GM18508 (cell line): ENCODE measurements at regions not wholly inside any gene's neighbourhood (a gene's known extent, or its start where the extent isn't known, plus 50 kb on each side); places are given as distances from the start of the nearest gene placed in this dataset.
"Not testable (repeated sequence)": the region's sequence is repeated elsewhere in the genome, so short reads cannot be mapped to it uniquely, and the experiment has no call there.

Source experiments
- ATAC-seq: cut with Tn5 transposase; IDR thresholded peaks from one replicate; pipeline ENCODE4 v1.9.1; 2021; ENCODE audit warnings: moderate number of reproducible peaks; ENCODE audit not compliant: insufficient read depth, unreplicated experiment

DNA sequence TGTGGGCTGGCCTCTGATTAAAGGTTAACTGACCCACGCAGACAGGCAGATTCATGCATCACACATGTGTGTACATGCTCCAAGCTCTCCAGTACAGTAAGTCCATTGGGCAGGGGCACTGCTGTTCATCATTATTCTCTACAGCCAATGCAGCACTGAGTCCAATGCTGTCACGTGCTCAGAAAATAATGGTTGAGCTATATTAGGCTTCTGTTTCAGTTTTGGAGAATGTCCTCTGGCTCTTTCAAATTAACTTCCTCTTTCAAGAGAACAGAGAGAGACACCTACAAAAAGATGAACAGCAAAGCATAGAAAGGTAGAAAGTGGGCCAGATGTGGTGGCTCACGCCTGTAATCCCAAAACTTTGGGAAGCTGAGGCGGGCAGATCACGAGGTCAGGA is 202.6 kb downstream of the MEX3B start:
- no peak for ATAC-seq

DNA sequence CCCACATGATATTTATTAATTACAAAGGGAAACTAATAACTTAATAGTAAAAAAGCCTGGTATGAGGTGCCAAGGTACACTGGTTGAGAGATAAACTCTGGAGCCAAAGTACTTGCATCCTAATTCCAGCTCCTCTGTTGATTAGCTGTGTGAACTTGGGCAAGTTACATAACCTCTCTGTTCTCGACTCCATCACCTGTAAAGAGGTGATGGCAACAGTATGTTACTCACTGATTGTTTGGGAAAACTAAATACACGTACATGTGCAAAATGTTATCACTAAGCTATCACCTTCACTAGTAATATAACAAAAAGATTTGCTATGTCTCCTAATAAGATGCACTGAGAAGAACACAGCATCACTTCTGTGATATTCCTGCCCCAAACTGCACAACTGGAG is 206.4 kb downstream of the MEX3B start:
- no peak for ATAC-seq

DNA sequence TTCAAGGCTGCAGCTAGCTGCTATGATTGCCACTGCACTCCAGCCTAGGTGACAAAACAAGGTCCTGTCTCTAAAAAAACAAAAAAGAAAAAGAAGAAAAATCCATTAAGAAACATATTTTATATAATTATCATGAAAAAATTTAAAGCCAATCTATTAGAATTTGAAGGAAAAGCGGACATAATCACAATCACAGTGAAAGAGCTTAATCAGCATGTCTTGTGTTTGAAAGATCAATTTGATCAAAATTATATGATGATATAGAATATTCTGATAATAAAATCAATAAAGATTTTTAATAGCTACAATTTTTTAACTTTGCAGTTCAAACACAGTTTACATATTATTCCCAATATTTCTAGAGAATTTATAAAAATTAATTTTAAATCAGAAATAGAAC is 210.1 kb downstream of the MEX3B start:
- ATAC-seq: no peak

DNA sequence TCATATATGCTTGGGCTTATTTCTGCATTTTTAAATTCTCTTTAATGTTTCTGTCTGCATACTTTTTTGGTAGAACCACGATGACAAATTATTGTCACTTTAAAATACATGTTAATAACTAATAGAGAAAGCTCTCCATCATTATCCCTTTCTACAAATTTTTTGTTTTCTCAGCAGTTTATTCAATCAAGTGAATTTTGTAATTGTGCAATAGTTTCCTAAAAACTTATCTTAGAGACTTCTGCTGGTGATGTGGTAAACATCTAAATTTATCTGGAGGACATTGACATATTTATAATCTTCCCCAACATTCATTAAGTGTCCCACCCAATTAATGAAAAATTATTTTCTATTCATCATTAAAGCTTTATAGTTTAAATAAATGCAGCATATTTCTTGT is 215.3 kb downstream of the MEX3B start:
- no peak for ATAC-seq

DNA sequence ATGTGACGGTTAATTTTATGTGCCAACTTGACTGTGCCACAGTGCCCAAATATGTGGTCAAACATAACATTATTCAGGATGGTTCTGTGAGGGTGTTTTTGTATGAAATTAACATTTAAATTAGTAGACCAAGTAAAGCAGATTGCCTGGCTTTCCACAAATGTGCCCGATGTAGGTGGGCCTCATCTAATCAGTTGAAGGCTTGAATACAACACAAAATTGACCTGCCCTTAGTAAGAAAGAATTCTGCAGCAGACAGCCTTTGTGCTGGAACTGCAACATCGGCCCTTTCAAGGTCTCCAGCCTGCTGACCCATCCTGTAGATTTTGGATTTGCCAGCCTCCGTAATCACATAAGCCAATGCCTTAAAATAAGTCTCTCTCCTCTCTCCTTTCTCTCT is 215.9 kb downstream of the MEX3B start:
- ATAC-seq: no peak

DNA sequence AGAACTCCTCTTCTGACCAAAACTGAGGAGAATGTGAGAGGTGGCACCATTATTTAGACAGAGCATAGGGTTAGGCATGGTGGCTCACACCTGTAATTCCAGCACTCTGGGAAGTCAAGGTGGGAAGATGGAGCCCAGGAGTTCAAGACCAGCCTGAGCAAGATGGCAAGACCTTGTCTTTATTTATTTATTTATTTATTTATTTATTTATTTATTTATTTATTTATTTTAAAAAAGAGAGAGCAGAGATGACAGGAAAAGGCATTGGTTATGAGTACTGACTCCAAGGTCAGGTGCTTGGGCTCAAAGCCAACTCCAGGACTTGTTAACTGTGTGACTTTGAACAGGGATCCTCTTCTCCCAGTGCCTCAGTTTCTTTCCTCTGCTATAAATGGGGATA is 217.7 kb downstream of the MEX3B start:
- ATAC-seq: no peak

DNA sequence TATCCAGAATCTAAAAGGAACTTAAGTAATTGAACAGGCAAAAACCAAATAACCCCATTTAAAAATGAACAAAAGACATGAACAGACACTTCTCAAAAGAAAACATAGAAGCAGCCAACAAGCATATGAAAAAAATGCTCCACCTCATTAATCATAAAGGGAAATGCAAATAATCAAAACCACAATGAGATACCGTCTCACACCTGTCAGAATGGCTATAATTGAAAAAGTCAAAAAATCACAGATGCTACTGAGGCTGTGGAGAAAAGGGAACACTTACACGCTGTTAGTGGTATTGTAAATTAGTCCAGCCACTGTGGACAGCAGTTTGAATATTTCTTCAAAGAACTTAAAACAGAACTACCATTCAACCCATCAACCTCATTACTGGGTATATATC is 220.7 kb downstream of the MEX3B start:
- ATAC-seq: no peak

DNA sequence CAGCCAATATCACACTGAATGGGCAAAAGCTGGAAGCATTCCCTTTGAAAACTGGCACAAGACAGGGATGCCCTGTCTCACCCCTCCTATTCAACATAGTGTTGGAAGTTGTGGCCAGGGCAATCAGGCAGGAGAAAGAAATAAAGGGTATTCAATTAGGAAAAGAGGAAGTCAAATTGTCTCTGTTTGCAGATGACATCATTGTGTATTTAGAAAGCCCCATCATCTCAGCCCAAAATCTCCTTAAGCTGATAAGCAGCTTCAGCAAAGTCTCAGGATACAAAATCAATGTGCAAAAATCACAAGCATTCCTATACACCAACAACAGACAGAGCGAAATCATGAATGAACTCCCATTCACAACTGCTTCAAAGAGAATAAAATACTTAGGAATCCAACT is 223.2 kb downstream of the MEX3B start:
- not testable (repeated sequence) for ATAC-seq

DNA sequence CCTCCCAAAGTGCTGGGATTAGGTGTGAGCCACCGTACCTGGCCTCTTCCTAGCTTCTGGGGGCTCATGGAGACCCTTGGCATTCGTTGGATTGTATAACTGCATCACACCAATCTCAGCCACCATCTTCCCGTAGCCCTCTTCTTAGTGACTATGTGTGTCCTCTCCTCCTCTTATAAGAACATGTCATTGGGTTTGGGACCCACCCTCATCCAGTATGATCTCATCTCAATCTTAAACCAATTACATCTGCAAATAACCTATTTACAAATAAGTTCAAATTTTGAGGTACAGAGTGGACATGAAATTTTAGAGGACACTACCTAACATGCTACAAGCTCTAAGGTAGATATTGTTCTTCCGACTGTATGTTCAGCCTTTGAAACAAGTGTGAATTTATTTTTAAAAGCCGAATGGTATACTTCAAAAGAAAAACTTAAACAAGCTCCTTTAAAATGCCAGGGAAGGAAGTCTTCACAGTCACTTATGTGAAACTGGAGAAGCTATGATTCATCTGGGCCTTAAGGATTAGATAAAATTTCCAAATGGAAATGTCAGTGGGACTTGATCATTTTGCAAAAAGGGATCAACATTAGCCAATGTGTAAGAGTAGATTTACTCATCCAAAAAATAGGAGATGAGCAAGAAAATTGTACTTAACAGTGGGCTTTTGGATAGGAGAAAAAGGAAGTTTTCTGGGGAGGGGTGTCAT is 225.7 kb downstream of the MEX3B start:
- ATAC-seq: no peak

DNA sequence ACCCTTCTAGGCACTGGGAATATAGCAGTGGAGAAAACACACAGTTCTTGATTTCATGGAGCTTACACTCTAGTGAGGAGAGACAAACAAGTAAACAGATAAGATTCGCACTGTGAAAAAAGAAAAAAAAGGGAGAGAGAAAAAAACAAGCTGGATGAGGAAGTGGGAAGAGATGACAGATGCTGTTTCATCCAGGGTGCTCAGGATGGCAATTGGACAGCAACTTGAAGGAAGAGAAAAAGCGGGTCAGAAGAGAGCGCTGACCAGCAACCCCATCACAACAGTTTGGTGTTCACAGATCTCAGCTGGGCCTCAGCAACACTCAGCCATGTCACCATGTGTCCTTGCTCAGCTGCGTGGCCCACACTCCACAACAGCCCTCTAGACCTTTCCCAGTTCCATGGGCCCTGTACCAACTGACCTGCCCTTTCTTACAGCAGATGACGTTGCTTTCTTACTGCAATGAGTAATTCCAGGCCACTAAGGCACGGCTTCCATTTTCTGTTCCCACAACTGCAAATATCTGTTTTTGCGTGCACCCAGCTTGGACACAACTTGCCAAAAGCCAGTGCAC is 230.8 kb downstream of the MEX3B start:
- ATAC-seq: no peak

DNA sequence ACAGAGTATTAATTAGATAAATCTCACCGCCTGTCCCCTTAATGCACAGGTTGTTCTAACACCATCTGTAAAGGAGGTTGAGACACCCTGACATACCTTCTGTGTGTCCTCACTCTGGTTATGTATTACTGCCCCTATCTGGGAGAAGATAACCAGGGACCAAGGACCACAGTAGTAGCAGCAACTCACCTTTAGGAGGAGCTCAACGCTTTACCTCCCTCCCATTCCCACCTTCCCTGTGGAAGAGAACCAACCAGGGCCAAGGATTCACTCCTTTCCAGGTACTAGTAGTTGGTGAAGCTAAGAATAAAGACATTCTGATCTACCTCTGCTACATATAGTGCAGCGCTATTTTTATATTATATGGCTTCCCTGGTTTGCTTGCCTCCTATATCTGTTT is 232.6 kb downstream of the MEX3B start:
- no peak for ATAC-seq

DNA sequence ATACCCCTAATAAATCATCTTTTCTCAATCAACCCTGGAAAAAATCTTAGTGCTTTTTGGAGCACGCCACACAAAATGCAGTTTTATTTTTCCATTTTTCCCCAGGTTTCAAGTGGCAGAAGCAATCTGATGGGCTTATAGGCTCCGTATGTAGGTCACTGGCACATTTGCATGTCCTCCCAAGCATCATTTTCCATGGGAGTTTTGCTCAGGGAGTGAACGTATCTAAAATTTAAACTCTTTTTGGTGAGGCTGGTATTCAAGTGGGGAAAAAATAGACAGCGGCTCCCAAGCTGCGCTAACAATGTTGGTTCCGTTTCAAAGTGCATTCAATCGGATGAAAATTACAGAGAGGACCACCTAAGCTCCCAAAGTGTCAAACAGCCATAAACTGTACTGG is 233.4 kb downstream of the MEX3B start:
- no peak for ATAC-seq

DNA sequence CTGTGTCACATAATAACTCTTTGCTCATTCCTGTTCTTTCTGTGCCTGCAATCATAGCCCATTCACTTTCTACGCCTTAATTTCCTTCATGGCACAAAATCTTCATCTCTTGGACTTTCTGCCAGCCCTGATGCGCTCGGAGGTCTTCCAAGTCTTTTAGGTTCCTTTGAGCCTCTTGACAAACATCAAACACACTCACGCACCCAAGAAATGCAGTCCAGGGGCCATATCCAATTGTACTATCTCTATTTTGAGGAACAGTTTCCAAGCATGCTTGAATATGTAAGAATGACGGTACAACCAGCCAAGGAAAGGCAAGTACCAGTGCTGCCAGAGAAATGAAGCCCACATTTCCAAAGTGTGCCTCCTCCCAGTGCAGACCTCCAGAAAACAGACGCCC is 234.1 kb downstream of the MEX3B start:
- ATAC-seq: no peak

DNA sequence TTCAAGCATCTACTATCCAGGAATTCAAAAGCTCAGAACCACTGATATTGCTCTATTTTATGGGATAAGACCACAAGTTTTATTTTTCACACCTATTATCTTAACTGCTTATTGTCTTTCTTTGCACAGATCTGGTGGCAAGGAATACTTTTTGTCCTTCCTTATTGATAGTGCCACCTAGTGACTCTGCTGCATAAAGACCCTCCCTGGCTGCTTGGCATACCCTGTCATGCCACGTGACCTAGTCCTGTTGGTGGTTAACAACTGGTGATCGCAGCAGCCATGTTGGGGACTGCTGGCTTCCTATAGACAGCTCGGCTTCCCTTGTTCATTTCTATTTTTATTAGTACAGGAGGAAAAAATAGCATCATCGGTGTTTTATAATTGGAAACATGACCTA is 236.3 kb downstream of the MEX3B start:
- no peak for ATAC-seq

DNA sequence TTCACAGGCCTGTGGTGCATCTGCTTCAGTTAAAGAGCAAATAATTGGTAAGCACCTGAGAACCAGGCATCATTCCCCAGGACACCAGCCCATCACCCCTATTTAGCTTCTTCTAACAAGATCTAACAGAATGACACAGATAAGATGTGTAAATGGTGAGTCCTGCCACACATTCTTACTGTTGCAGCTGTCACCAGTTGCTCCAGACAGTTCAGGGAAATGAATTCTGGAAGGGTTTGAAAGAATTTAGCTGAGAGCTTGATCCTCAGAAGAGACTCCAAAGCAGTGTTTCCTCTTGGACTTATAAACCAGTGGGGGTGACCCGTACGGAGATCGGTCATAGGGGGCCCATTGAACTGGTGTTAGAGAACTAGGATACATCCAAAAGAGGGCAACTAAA is 238.0 kb downstream of the MEX3B start:
- no peak for ATAC-seq

DNA sequence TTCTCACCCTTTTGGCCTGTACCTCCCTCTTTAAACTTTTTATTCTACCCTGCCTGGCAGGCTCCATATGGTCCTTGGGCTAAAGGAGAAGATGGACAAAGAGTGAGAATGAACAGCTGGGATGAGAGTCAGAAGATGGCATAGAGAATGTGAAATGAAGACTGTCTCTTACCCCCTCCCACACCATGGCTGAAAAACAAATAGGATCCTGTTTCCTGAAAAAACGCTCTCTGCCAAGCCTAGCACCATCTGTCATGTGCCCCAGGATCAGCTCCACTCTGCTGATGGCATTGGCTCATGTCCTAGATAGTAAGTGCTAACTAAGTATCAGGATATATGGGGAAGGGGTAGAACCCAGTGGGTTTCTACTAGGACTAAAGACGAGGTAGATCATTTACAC is 238.6 kb downstream of the MEX3B start:
- ATAC-seq: no peak

DNA sequence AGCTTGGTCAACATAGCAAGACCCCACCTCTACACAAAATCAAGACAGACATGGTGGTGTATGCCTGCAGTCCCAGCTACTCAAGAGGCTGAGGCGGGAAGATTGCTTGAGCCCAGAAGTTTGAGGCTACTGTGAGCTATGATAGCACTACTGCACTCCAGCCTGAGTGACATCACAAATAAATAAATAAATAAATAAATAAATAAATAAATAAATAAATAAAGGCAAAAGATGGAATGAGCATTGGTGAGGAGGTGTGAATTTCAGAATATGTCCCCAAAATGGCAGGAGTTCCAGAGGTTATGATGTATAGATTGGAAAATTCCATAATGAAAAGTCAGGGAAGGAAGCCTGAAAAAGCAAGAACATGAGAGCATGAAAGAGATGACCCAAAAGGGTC is 249.9 kb downstream of the MEX3B start:
- ATAC-seq: no peak

DNA sequence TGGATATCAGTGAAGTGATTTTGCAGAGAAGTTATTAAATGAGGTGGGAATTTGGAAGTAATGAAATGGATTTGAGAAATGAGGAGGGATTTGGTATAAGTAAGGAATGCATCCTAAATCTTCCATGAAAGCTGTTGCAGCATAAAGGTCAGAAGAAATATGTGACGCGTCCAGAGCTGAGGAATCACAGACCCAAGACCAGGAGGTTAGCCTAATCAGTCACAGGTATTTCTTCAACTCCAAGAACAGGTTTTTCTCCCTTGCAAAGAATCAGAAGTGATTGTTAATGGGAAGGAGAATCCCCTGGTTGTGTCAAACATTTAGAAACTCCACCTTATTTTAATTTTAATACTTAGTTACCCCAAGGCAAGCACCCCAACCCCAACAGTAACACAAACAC is 253.2 kb downstream of the MEX3B start:
- no peak for ATAC-seq

DNA sequence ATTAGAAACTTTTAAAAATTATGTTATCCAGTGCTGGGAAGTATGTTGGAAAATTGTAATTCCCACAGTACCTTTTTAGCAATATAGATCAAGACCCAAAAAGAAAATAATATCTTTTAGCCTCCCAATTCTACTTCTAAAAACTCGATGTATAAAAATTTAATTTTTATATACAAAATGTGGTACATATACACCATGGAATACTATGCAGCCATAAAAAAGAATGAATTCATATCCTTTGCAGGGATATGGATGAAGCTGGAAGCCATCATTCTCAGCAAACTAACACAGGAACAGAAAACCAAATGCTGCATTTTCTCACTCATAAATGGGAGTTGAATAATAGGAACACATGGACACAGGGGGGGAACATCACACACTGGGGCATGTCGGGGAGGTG is 254.5 kb downstream of the MEX3B start:
- not testable (repeated sequence) for ATAC-seq

DNA sequence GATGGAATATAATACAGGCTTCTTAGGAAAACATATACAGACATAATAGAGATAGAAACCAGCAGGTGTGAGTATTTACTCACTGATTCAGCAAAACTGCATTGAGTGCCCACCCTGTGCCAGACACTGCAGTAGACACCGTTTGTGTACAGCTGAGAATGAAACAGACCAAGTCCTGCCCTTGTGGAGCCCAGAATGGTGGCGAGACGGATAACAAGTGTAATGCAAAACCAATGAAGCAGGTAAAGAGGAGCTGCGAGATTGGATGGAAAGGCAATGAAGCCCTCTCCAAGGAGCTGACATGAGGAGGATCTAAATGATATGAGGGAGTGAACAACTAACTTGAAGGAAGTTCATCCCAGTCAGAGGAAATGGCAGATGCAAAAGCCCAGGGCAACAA is 256.4 kb downstream of the MEX3B start:
- ATAC-seq: no peak

DNA sequence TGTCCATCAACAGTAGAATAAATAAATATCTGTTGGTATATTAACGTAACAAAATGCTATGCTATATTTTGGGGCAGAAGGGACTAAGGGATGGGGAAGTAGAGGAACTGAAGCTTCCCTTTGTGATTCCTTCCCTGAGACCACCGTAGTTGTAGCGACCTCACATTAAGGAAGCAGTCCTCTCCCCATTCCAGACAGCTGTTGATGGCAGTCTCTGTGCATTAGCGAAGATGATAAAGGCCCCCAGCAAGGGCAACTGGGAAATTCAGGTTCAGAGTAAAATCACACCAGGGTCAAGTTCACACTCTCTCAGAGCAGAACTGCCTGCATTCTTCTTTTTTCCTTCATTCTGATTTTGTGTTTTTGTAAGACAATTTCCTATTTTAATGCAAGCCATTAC is 259.0 kb downstream of the MEX3B start:
- ATAC-seq: no peak

DNA sequence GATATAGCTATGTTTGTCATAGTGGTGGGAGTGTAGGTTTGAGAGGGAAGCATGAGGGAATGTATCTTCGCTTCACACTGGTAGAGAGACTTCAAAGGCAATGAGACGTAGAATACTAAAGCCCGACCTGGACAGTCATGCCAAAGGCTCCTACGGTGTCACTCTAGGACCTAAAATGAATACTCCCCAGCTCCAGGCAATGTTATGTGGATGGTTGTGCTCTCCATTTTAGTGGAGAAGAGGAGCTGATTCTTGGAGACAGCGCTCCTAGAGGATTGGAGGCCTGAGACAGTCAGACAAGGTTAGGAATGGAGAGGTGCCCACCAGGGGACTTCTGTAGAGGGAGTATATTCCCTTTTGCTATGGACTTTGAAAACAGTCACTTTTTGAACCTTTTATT is 260.1 kb downstream of the MEX3B start:
- ATAC-seq: no peak

DNA sequence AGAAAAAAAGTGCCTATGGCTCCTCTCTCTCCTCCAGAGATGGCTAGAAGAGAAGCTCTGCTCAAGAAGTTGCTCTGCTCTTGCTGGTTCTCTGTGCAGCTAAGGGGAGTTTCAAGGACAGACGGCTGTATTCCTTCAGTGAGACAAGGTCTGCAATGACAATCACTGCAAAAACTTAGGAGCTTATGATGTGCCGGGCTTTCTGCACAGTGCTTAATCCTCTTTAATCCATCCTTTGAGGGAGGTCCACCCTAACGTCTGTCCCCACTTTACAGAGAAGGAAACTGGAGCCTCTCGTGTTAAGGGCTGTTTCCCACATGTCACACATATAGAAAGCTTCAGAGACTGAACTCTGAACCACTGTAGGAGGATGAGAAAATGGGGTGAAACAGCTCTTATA is 260.6 kb downstream of the MEX3B start:
- ATAC-seq: no peak
